GM23338 (cell line): ENCODE measurements at regions not wholly inside any gene's neighbourhood (a gene's known extent, or its start where the extent isn't known, plus 50 kb on each side); places are given as distances from the start of the nearest gene placed in this dataset.

Experiments used
- ATAC-seq: fragments of 200-7000 bp; cut with Tn5 transposase; 3 replicates; pipeline ENCODE4 v1.9.1; 2020
- DNase-seq: peaks from one replicate; pipeline ENCODE4 v3.0.0-alpha.2; 2015; ENCODE audit warnings: low spot score
- H2AFZ ChIP-seq: fragments of 200-600 bp; sonication (generic); 2 replicates; pipeline ENCODE4 v1.8.0; 2016; ENCODE audit warnings: antibody characterized with exemption, mild to moderate bottlenecking, moderate library complexity
- H3F3A ChIP-seq: fragments of 200-600 bp; sonication (generic); replicated peaks from 2 replicates; pipeline ENCODE4 v1.8.0; 2017; ENCODE audit warnings: antibody characterized with exemption, mixed run types, low read depth
- H3K27ac ChIP-seq: fragments of 200-600 bp; sonication (generic); 2 replicates; pipeline ENCODE4 v1.6.1; 2016; ENCODE audit warnings: low read depth
- H3K27me3 ChIP-seq: fragments of 200-600 bp; sonication (generic); 2 replicates; pipeline ENCODE4 v1.8.0; 2016; ENCODE audit warnings: mild to moderate bottlenecking, mixed run types, moderate library complexity; ENCODE audit not compliant: insufficient read depth
- H3K36me3 ChIP-seq: fragments of 200-600 bp; sonication (generic); 2 replicates; pipeline ENCODE4 v1.8.0; 2016; ENCODE audit warnings: mild to moderate bottlenecking; ENCODE audit not compliant: insufficient read depth
- H3K4me1 ChIP-seq: fragments of 200-600 bp; sonication (generic); 2 replicates; pipeline ENCODE4 v1.8.0; 2016; ENCODE audit warnings: mild to moderate bottlenecking, moderate library complexity; ENCODE audit not compliant: insufficient read depth
- H3K4me2 ChIP-seq: fragments of 200-600 bp; sonication (generic); 2 replicates; pipeline ENCODE4 v1.7.1; 2017; ENCODE audit warnings: mixed run types
- H3K4me3 ChIP-seq: fragments of 200-600 bp; sonication (generic); 2 replicates; pipeline ENCODE4 v1.6.1; 2016; ENCODE audit warnings: mixed run types
- H3K79me2 ChIP-seq: fragments of 200-600 bp; sonication (generic); replicated peaks from 2 replicates; pipeline ENCODE4 v1.8.0; 2017; ENCODE audit warnings: mild to moderate bottlenecking; ENCODE audit not compliant: insufficient read depth
- H3K9me2 ChIP-seq: fragments of 200-600 bp; sonication (generic); 2 replicates; pipeline ENCODE4 v1.8.0; 2017; ENCODE audit not compliant: insufficient read depth
- H4K20me1 ChIP-seq: fragments of 200-600 bp; sonication (generic); replicated peaks from 2 replicates; pipeline ENCODE4 v1.8.0; 2017; ENCODE audit warnings: mild to moderate bottlenecking; ENCODE audit not compliant: insufficient read depth
- H3K27ac Mint-ChIP-seq: 2 replicates; pipeline ENCODE4 v1.8.0; 2020; ENCODE audit warnings: inconsistent platforms, mild to moderate bottlenecking, moderate library complexity, mixed read lengths
- H3K27me3 Mint-ChIP-seq: 3 replicates; pipeline ENCODE4 v1.8.0; 2022; ENCODE audit warnings: low read depth, mild to moderate bottlenecking, moderate library complexity, mixed read lengths, inconsistent platforms; ENCODE audit not compliant: insufficient read depth, poor library complexity
- H3K36me3 Mint-ChIP-seq: 3 replicates; pipeline ENCODE4 v1.8.0; 2021; ENCODE audit warnings: low read depth, mild to moderate bottlenecking, inconsistent platforms, moderate library complexity, mixed read lengths
- H3K4me1 Mint-ChIP-seq: 3 replicates; pipeline ENCODE4 v1.8.0; 2020; ENCODE audit warnings: mild to moderate bottlenecking, inconsistent platforms, mixed read lengths
- H3K4me3 Mint-ChIP-seq: 3 replicates; pipeline ENCODE4 v1.8.0; 2021; ENCODE audit warnings: moderate library complexity, mild to moderate bottlenecking, inconsistent platforms, mixed read lengths
- H3K9me3 Mint-ChIP-seq: 3 replicates; pipeline ENCODE4 v1.8.0; 2020; ENCODE audit warnings: moderate library complexity, mild to moderate bottlenecking, inconsistent platforms, mixed read lengths
- CREB1 ChIP-seq: fragments of 250-450 bp; sonication (Bioruptor Pico); IDR thresholded peaks from 2 replicates; pipeline ENCODE4 v1.5.0; 2020; ENCODE audit warnings: low read depth, mild to moderate bottlenecking, moderate library complexity
- EZH2 ChIP-seq: fragments of 200-600 bp; sonication (generic); IDR thresholded peaks from one replicate; pipeline ENCODE4 v1.8.0; 2017; ENCODE audit warnings: antibody characterized with exemption, mild to moderate bottlenecking, low read depth; ENCODE audit not compliant: unreplicated experiment
- EZH2phosphoT487 ChIP-seq: fragments of 200-600 bp; sonication (generic); IDR thresholded peaks from one replicate; pipeline ENCODE4 v1.8.1; 2018; ENCODE audit warnings: antibody characterized with exemption; ENCODE audit not compliant: unreplicated experiment
- JUNB ChIP-seq: IDR thresholded peaks from one replicate; pipeline ENCODE4 v1.6.1; 2016; ENCODE audit warnings: antibody characterized with exemption; ENCODE audit not compliant: unreplicated experiment
- NANOG ChIP-seq: IDR thresholded peaks from 2 replicates; pipeline ENCODE4 v1.6.1; 2016; ENCODE audit warnings: antibody characterized with exemption, borderline replicate concordance
- POLR2AphosphoS5 ChIP-seq: IDR thresholded peaks from 2 replicates; pipeline ENCODE4 v1.6.1; 2016; ENCODE audit warnings: antibody characterized with exemption, low read depth
- STAT1 ChIP-seq: IDR thresholded peaks from one replicate; pipeline ENCODE4 v1.6.1; 2016; ENCODE audit warnings: antibody characterized with exemption; ENCODE audit not compliant: unreplicated experiment
- ZNF114 ChIP-seq: fragments of 250-450 bp; sonication (Bioruptor Pico); IDR thresholded peaks from 2 replicates; pipeline ENCODE4 v1.5.0; 2020; ENCODE audit warnings: mild to moderate bottlenecking, moderate library complexity
- ZNF331 ChIP-seq: fragments of 250-450 bp; sonication (Bioruptor Pico); IDR thresholded peaks from 2 replicates; pipeline ENCODE4 v1.5.0; 2020; ENCODE audit warnings: low read depth, mild to moderate bottlenecking, moderate library complexity
- TF ChIP-seq, protein P1 (sequence below): fragments of 250-450 bp; sonication (Bioruptor Pico); IDR thresholded peaks from 2 replicates; pipeline ENCODE4 v1.5.0; 2020; ENCODE audit warnings: mild to moderate bottlenecking, moderate library complexity
- TF ChIP-seq, protein P2 (sequence below), 2 experiments: fragments of 200-600 bp in 1 of 2; sonication (generic) in 1 of 2; conservative IDR thresholded peaks; 2 replicates each; pipeline versions ENCODE4 v1.5.1 to v1.6.1; 2016 to 2017; ENCODE audit warnings: antibody characterized with exemption in 2 of 2, low read depth in 2 of 2, mild to moderate bottlenecking in 2 of 2, moderate library complexity in 1 of 2
- TF ChIP-seq, protein P3 (sequence below): IDR thresholded peaks from one replicate; pipeline ENCODE4 v1.6.1; 2018; ENCODE audit warnings: antibody characterized with exemption; ENCODE audit not compliant: unreplicated experiment
- TF ChIP-seq, protein P4 (sequence below): IDR thresholded peaks from 2 replicates; pipeline ENCODE4 v1.6.1; 2016; ENCODE audit warnings: antibody characterized with exemption

DNA sequence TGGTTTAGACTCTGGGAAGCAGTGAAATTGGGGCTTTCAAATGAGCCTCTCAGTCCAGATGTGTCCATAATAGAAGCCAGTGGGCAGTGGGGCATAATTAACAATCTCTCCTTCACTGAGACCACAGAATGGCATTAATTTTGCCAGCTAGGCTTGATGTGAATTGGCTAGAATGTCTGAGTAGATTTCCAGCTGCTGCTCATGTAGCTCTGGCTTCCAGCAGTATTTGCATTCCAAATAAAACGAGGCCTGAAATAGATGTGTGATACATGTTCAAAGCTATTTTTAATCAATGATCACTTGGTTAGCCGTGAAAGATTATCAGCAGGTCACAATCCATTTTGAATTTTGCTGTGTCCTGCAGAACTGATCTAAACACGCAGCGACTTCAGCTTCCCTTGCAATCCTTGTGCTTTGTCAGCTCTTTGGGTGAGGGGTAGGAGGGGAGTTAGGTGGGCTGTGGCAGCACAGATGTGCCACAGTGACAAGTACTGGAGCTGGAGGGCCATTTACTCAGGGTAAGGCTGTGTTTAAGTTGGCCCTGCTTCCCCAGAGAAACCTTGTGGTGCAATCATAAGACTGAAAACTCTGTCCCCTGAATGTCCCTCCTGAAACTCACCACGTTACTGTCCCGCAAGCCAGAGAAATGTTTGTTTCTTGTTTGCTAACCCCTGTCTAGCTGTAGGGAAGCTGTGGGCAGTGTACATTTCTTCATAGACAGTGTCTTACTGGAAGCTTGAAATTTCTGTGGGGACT lies 56.9 kb upstream of the TMEM178A start:
- DNase-seq (peak; percentile 11), ATAC-seq (peak; percentile 41; the same call in 2 of the 3 replicates)
- Mint-ChIP-seq H3K4me1 (peaks cover 22% of the 10 kb centered on the region), H3K9me3 (no peaks in the 10 kb centered on the region), H3K27ac (no peak overlapping the region), H3K27me3 (peaks cover 5% of the 10 kb centered on the region), H3K4me3 (no peak overlapping the region), H3K36me3 (no peaks in the 10 kb centered on the region)
- H3K36me3 ChIP-seq: no peaks in the 10 kb centered on the region
- H3K4me1 ChIP-seq: peaks cover 21% of the 10 kb centered on the region
- H3K27me3 ChIP-seq: no peaks in the 10 kb centered on the region
- H2AFZ ChIP-seq: peak overlapping the region; percentile 73
- no peak overlapping the region for H3K4me2 ChIP-seq
- no peak overlapping the region for H3K4me3 ChIP-seq
- no peak overlapping the region for H3K27ac ChIP-seq
- H3K79me2 ChIP-seq: no peaks in the 10 kb centered on the region
- H3K9me2 ChIP-seq: no peaks in the 10 kb centered on the region
- no peaks in the 10 kb centered on the region for H3F3A ChIP-seq
- H4K20me1 ChIP-seq: no peaks in the 10 kb centered on the region
- TF ChIP-seq JUNB (no peak), ZNF331 (CRISPR knock-in tag) (no peak), EZH2 (no peak), NANOG (no peak), STAT1 (no peak), EZH2phosphoT487 (no peak), POLR2AphosphoS5 (no peak), CREB1 (CRISPR knock-in tag) (no peak), ZNF114 (CRISPR knock-in tag) (no peak)
- TF ChIP-seq, protein P1, sequence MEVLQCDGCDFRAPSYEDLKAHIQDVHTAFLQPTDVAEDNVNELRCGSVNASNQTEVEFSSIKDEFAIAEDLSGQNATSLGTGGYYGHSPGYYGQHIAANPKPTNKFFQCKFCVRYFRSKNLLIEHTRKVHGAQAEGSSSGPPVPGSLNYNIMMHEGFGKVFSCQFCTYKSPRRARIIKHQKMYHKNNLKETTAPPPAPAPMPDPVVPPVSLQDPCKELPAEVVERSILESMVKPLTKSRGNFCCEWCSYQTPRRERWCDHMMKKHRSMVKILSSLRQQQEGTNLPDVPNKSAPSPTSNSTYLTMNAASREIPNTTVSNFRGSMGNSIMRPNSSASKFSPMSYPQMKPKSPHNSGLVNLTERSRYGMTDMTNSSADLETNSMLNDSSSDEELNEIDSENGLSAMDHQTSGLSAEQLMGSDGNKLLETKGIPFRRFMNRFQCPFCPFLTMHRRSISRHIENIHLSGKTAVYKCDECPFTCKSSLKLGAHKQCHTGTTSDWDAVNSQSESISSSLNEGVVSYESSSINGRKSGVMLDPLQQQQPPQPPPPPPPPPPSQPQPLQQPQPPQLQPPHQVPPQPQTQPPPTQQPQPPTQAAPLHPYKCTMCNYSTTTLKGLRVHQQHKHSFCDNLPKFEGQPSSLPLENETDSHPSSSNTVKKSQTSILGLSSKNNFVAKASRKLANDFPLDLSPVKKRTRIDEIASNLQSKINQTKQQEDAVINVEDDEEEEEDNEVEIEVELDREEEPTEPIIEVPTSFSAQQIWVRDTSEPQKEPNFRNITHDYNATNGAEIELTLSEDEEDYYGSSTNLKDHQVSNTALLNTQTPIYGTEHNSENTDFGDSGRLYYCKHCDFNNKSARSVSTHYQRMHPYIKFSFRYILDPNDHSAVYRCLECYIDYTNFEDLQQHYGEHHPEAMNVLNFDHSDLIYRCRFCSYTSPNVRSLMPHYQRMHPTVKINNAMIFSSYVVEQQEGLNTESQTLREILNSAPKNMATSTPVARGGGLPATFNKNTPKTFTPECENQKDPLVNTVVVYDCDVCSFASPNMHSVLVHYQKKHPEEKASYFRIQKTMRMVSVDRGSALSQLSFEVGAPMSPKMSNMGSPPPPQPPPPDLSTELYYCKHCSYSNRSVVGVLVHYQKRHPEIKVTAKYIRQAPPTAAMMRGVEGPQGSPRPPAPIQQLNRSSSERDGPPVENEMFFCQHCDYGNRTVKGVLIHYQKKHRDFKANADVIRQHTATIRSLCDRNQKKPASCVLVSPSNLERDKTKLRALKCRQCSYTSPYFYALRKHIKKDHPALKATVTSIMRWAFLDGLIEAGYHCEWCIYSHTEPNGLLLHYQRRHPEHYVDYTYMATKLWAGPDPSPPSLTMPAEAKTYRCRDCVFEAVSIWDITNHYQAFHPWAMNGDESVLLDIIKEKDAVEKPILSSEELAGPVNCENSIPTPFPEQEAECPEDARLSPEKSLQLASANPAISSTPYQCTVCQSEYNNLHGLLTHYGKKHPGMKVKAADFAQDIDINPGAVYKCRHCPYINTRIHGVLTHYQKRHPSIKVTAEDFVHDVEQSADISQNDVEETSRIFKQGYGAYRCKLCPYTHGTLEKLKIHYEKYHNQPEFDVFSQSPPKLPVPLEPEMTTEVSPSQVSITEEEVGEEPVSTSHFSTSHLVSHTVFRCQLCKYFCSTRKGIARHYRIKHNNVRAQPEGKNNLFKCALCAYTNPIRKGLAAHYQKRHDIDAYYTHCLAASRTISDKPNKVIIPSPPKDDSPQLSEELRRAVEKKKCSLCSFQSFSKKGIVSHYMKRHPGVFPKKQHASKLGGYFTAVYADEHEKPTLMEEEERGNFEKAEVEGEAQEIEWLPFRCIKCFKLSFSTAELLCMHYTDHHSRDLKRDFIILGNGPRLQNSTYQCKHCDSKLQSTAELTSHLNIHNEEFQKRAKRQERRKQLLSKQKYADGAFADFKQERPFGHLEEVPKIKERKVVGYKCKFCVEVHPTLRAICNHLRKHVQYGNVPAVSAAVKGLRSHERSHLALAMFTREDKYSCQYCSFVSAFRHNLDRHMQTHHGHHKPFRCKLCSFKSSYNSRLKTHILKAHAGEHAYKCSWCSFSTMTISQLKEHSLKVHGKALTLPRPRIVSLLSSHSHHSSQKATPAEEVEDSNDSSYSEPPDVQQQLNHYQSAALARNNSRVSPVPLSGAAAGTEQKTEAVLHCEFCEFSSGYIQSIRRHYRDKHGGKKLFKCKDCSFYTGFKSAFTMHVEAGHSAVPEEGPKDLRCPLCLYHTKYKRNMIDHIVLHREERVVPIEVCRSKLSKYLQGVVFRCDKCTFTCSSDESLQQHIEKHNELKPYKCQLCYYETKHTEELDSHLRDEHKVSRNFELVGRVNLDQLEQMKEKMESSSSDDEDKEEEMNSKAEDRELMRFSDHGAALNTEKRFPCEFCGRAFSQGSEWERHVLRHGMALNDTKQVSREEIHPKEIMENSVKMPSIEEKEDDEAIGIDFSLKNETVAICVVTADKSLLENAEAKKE (CRISPR knock-in tag): no peak
- TF ChIP-seq, protein P2, sequence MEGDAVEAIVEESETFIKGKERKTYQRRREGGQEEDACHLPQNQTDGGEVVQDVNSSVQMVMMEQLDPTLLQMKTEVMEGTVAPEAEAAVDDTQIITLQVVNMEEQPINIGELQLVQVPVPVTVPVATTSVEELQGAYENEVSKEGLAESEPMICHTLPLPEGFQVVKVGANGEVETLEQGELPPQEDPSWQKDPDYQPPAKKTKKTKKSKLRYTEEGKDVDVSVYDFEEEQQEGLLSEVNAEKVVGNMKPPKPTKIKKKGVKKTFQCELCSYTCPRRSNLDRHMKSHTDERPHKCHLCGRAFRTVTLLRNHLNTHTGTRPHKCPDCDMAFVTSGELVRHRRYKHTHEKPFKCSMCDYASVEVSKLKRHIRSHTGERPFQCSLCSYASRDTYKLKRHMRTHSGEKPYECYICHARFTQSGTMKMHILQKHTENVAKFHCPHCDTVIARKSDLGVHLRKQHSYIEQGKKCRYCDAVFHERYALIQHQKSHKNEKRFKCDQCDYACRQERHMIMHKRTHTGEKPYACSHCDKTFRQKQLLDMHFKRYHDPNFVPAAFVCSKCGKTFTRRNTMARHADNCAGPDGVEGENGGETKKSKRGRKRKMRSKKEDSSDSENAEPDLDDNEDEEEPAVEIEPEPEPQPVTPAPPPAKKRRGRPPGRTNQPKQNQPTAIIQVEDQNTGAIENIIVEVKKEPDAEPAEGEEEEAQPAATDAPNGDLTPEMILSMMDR (conservative IDR thresholded peaks at IDR 0.05; ENCODE audit: low read depth in 2 of 2): no peak
- TF ChIP-seq, protein P3, sequence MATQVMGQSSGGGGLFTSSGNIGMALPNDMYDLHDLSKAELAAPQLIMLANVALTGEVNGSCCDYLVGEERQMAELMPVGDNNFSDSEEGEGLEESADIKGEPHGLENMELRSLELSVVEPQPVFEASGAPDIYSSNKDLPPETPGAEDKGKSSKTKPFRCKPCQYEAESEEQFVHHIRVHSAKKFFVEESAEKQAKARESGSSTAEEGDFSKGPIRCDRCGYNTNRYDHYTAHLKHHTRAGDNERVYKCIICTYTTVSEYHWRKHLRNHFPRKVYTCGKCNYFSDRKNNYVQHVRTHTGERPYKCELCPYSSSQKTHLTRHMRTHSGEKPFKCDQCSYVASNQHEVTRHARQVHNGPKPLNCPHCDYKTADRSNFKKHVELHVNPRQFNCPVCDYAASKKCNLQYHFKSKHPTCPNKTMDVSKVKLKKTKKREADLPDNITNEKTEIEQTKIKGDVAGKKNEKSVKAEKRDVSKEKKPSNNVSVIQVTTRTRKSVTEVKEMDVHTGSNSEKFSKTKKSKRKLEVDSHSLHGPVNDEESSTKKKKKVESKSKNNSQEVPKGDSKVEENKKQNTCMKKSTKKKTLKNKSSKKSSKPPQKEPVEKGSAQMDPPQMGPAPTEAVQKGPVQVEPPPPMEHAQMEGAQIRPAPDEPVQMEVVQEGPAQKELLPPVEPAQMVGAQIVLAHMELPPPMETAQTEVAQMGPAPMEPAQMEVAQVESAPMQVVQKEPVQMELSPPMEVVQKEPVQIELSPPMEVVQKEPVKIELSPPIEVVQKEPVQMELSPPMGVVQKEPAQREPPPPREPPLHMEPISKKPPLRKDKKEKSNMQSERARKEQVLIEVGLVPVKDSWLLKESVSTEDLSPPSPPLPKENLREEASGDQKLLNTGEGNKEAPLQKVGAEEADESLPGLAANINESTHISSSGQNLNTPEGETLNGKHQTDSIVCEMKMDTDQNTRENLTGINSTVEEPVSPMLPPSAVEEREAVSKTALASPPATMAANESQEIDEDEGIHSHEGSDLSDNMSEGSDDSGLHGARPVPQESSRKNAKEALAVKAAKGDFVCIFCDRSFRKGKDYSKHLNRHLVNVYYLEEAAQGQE: no peak
- TF ChIP-seq, protein P4, sequence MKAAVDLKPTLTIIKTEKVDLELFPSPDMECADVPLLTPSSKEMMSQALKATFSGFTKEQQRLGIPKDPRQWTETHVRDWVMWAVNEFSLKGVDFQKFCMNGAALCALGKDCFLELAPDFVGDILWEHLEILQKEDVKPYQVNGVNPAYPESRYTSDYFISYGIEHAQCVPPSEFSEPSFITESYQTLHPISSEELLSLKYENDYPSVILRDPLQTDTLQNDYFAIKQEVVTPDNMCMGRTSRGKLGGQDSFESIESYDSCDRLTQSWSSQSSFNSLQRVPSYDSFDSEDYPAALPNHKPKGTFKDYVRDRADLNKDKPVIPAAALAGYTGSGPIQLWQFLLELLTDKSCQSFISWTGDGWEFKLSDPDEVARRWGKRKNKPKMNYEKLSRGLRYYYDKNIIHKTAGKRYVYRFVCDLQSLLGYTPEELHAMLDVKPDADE: no peak
